ENCODE measurements at regions not wholly inside any gene's neighbourhood (a gene's known extent, or its start where the extent isn't known, plus 50 kb on each side); places are given as distances from the start of the nearest gene placed in this dataset.

- TF ChIP-seq CTCF (IDR thresholded peaks at IDR 0.05), result no peak
- TF ChIP-seq EP300 (IDR thresholded peaks at IDR 0.05), result no peak
- TF ChIP-seq POLR2A (IDR thresholded peaks at IDR 0.05), result no peak
Observed at GRCh38 chr21:16842696-16843035, 670.2 kb upstream of the CXADR start.
